ENCODE measurements at regions not wholly inside any gene's neighbourhood (a gene's known extent, or its start where the extent isn't known, plus 50 kb on each side); places are given as distances from the start of the nearest gene placed in this dataset.

DNA sequence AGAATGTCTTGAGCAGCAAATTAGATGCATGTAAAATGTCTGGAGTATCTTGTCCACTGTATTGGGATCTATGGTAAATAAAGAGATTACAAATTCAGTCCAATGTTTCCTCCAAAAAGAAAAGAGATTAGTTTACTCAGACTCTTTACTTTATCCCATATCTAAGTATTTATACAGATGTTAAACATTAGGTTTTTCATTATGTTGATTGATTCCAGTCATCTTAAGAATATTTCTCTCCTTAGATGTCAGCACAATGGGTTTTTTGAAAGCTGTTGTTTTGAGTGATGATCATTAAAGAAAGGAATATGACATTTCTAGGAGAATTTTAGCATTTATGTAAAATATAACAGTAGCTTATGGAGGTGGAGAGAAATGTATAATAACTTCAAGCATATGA is 938.9 kb downstream of the C4orf33 start:
- H3K9me1 ChIP-seq (ENCODE audit: control insufficient read depth, insufficient read depth, low read length), result no peaks in the 10 kb centered on the region
- TF ChIP-seq ZNF589 (CRISPR knock-in tag; IDR thresholded peaks at IDR 0.05; ENCODE audit: low read depth) (no peak), SNIP1 (IDR thresholded peaks at IDR 0.05; ENCODE audit: low read depth) (no peak), YY1 (IDR thresholded peaks at IDR 0.05; ENCODE audit: borderline replicate concordance in 1 of 3, control insufficient read depth in 1 of 3, extremely low read depth in 1 of 3, insufficient read depth in 3 of 3, insufficient read length in 1 of 3, insufficient replicate concordance in 2 of 3, low read depth in 1 of 3, low read length in 2 of 3) (no peak), TCF3 (CRISPR knock-in tag; IDR thresholded peaks at IDR 0.05) (no peak), XRCC4 (IDR thresholded peaks at IDR 0.05; ENCODE audit: extremely low read depth, insufficient read depth, insufficient read length) (no peak), CTBP1 (IDR thresholded peaks at IDR 0.05; ENCODE audit: borderline replicate concordance) (no peak), SREBF2 (CRISPR knock-in tag; IDR thresholded peaks at IDR 0.05) (no peak), TBL1XR1 (IDR thresholded peaks at IDR 0.05; ENCODE audit: low read length in 2 of 2) (no peak), NONO (IDR thresholded peaks at IDR 0.05; ENCODE audit: low read depth in 2 of 2, low read length in 1 of 2) (no peak), ATF1 (CRISPR knock-in tag; IDR thresholded peaks at IDR 0.05) (no peak), ATF1 (tag; IDR thresholded peaks at IDR 0.05) (no peak), KAT8 (IDR thresholded peaks at IDR 0.05; ENCODE audit: low read depth) (no peak), CEBPB (tag; IDR thresholded peaks at IDR 0.05) (no peak), RBBP5 (IDR thresholded peaks at IDR 0.05; ENCODE audit: borderline replicate concordance, insufficient read depth, low read length, poor library complexity, severe bottlenecking) (no peak), ESRRB (CRISPR knock-in tag; IDR thresholded peaks at IDR 0.05; ENCODE audit: borderline replicate concordance) (no peak), ZBTB2 (IDR thresholded peaks at IDR 0.05) (no peak)
- TF ChIP-seq, protein P1, sequence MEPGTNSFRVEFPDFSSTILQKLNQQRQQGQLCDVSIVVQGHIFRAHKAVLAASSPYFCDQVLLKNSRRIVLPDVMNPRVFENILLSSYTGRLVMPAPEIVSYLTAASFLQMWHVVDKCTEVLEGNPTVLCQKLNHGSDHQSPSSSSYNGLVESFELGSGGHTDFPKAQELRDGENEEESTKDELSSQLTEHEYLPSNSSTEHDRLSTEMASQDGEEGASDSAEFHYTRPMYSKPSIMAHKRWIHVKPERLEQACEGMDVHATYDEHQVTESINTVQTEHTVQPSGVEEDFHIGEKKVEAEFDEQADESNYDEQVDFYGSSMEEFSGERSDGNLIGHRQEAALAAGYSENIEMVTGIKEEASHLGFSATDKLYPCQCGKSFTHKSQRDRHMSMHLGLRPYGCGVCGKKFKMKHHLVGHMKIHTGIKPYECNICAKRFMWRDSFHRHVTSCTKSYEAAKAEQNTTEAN (CRISPR knock-in tag; IDR thresholded peaks at IDR 0.05), result no peak
- FAIRE-seq (no peak), ATAC-seq (no peak), DNase-seq (ENCODE audit: extremely low read depth in 1 of 4, low spot score in 3 of 4) (no peak)
- ChIA-PET POLR2A (no interaction called here), CTCF (ENCODE audit: low intra/inter-chr PET ratio) (no interaction called here)
- H3K36me3 ChIP-seq (ENCODE audit: control insufficient read depth, insufficient read depth, low read length), result no peaks in the 10 kb centered on the region
- H3K27me3 ChIP-seq (ENCODE audit: control insufficient read depth in 2 of 2, insufficient read depth in 2 of 2, low read length in 2 of 2), result no peaks in the 10 kb centered on the region
- H4K20me1 ChIP-seq (replicated peaks; ENCODE audit: control insufficient read depth, insufficient read depth, low read length), result no peaks in the 10 kb centered on the region
- H3K9me3 ChIP-seq (replicated peaks; ENCODE audit: control insufficient read depth, insufficient read depth, low read depth, low read length), result no peaks in the 10 kb centered on the region
- no peak overlapping the region for H3K27ac ChIP-seq (ENCODE audit: extremely low read depth, low read depth, low read length)
- H3K79me2 ChIP-seq (ENCODE audit: control insufficient read depth, insufficient read depth, low read length), result no peaks in the 10 kb centered on the region
- no peak overlapping the region for H3K4me3 ChIP-seq
- H3K9ac ChIP-seq (ENCODE audit: insufficient read depth in 1 of 2, low read depth in 2 of 2, low read length in 2 of 2), result no peak overlapping the region
- intact Hi-C loops (cut with micrococcal nuclease) (loop anchor here (2.0 kb wide), 1 partner anchor 42 kb away; no protein-coding TSS in a partner anchor), in situ Hi-C loops (cut with MboI) (no loop called here)
- no peaks in the 10 kb centered on the region for H3K4me1 ChIP-seq (replicated peaks in 1 of 2; ENCODE audit: control insufficient read depth in 2 of 2, insufficient read depth in 2 of 2, low read length in 2 of 2)
- BruUV-seq (replicated peaks), result no TSS peak
- no peak overlapping the region for H2AFZ ChIP-seq (ENCODE audit: low read depth, low read length)
- no peak overlapping the region for H3K4me2 ChIP-seq (ENCODE audit: insufficient read depth, low read length)
